ENCODE measurements at regions not wholly inside any gene's neighbourhood (a gene's known extent, or its start where the extent isn't known, plus 50 kb on each side); places are given as distances from the start of the nearest gene placed in this dataset.

GRCh38 chr1:98077691-98078090, 156.9 kb upstream of the DPYD start:
- H3K36me3 ChIP-seq (ENCODE audit: control insufficient read depth, insufficient read depth, low read length), result no peaks in the 10 kb centered on the region
- no peak for DNase-seq (ENCODE audit: low read depth)
- no peak overlapping the region for H3K4me3 ChIP-seq (ENCODE audit: low read depth, low read length)
- POLR2A ChIA-PET, result no interaction called here
- no peaks in the 10 kb centered on the region for H3K27me3 ChIP-seq (ENCODE audit: control insufficient read depth, insufficient read depth, low read length)
- TF ChIP-seq CTCF (IDR thresholded peaks at IDR 0.05; ENCODE audit: insufficient read depth, low read depth, low read length), result no peak
- CTCF ChIA-PET, result no interaction called here

GRCh38 chr1:98075626-98076025, 154.8 kb upstream of the DPYD start:
- no peak for DNase-seq (ENCODE audit: low read depth)
- Histone ChIP-seq H3K27me3 (ENCODE audit: control insufficient read depth, insufficient read depth, low read length) (no peaks in the 10 kb centered on the region), H3K36me3 (ENCODE audit: control insufficient read depth, insufficient read depth, low read length) (no peaks in the 10 kb centered on the region), H3K4me3 (ENCODE audit: low read depth, low read length) (no peak overlapping the region)
- CTCF ChIA-PET, result interaction anchor here (2.6 kb wide), 1 partner anchor 22 kb away, joined by 7 read pairs; no protein-coding TSS in a partner anchor
- POLR2A ChIA-PET, result no interaction called here
- TF ChIP-seq CTCF (IDR thresholded peaks at IDR 0.05; ENCODE audit: insufficient read depth, low read depth, low read length), result no peak

GRCh38 chr1:98073823-98074222, 153.0 kb upstream of the DPYD start:
- ChIA-PET POLR2A (no interaction called here), CTCF (interaction anchor here (0.7 to 2.6 kb wide), 2 partner anchors 20 to 30 kb away, joined by 3 to 7 read pairs; no protein-coding TSS in a partner anchor)
- no peaks in the 10 kb centered on the region for H3K27me3 ChIP-seq (ENCODE audit: control insufficient read depth, insufficient read depth, low read length)
- no peak for TF ChIP-seq CTCF (IDR thresholded peaks at IDR 0.05; ENCODE audit: insufficient read depth, low read depth, low read length)
- no peaks in the 10 kb centered on the region for H3K36me3 ChIP-seq (ENCODE audit: control insufficient read depth, insufficient read depth, low read length)
- H3K4me3 ChIP-seq (ENCODE audit: low read depth, low read length), result no peak overlapping the region
- DNase-seq (ENCODE audit: low read depth), result no peak

- Histone ChIP-seq H3K27me3 (ENCODE audit: control insufficient read depth, insufficient read depth, low read length) (no peaks in the 10 kb centered on the region), H3K4me3 (ENCODE audit: low read depth, low read length) (no peak overlapping the region), H3K36me3 (ENCODE audit: control insufficient read depth, insufficient read depth, low read length) (no peaks in the 10 kb centered on the region)
- ChIA-PET CTCF (interaction anchor here (2.6 kb wide), 1 partner anchor 19 kb away, joined by 7 read pairs; no protein-coding TSS in a partner anchor), POLR2A (no interaction called here)
- DNase-seq (ENCODE audit: low read depth), result no peak
- no peak for TF ChIP-seq CTCF (IDR thresholded peaks at IDR 0.05; ENCODE audit: insufficient read depth, low read depth, low read length)
Measured at GRCh38 chr1:98073106-98073505, 152.3 kb upstream of the DPYD start.

- H3K27me3 ChIP-seq (ENCODE audit: control insufficient read depth, insufficient read depth, low read length), result no peaks in the 10 kb centered on the region
- no peak overlapping the region for H3K4me3 ChIP-seq (ENCODE audit: low read depth, low read length)
- no peak for TF ChIP-seq CTCF (IDR thresholded peaks at IDR 0.05; ENCODE audit: insufficient read depth, low read depth, low read length)
- CTCF ChIA-PET, result interaction anchor here (0.8 to 1.3 kb wide), 5 partner anchors 13 to 397 kb away, joined by 3 to 9 read pairs (median 3); no protein-coding TSS in a partner anchor
- no peak for DNase-seq (ENCODE audit: low read depth)
- POLR2A ChIA-PET, result no interaction called here
- no peaks in the 10 kb centered on the region for H3K36me3 ChIP-seq (ENCODE audit: control insufficient read depth, insufficient read depth, low read length)
Measured at GRCh38 chr1:98072047-98072446, 151.2 kb upstream of the DPYD start.
